ENCODE measurements at regions not wholly inside any gene's neighbourhood (a gene's known extent, or its start where the extent isn't known, plus 50 kb on each side); places are given as distances from the start of the nearest gene placed in this dataset.

- no peak for TF ChIP-seq CTCF (IDR thresholded peaks at IDR 0.05)
- no peak for TF ChIP-seq POLR2A (IDR thresholded peaks at IDR 0.05)
These were observed 151.9 kb upstream of the ALKAL2 start for GRCh38 chr2:439556-440402.

Data from vagina (tissue), 2 donors.